Osteoblast (primary cell): ENCODE measurements at regions not wholly inside any gene's neighbourhood (a gene's known extent, or its start where the extent isn't known, plus 50 kb on each side); places are given as distances from the start of the nearest gene placed in this dataset.

ENCODE experiments used
- DNase-seq: peaks from one replicate; pipeline ENCODE4 v3.0.0; 2011; ENCODE audit warnings: low spot score, mixed read lengths; ENCODE audit not compliant: insufficient read length; ENCODE audit errors: missing footprints
- H2AFZ ChIP-seq: 2 replicates; pipeline ENCODE4 v1.6.0; 2011; ENCODE audit warnings: mild to moderate bottlenecking, low read length
- H3K27ac ChIP-seq: 2 replicates; pipeline ENCODE4 v1.5.1; 2011; ENCODE audit warnings: mild to moderate bottlenecking, low read depth, low read length, moderate library complexity
- H3K27me3 ChIP-seq: 2 replicates; pipeline ENCODE4 v1.6.0; 2012; ENCODE audit warnings: mild to moderate bottlenecking, control low read depth, inconsistent platforms, low read length, moderate library complexity; ENCODE audit not compliant: insufficient read depth
- H3K36me3 ChIP-seq: 2 replicates; pipeline ENCODE4 v1.5.1; 2011; ENCODE audit warnings: mild to moderate bottlenecking, low read length, control low read depth, moderate library complexity; ENCODE audit not compliant: insufficient read depth
- H3K4me1 ChIP-seq: 2 replicates; pipeline ENCODE4 v1.5.1; 2011; ENCODE audit warnings: mild to moderate bottlenecking, low read length, control low read depth, moderate library complexity; ENCODE audit not compliant: insufficient read depth
- H3K4me2 ChIP-seq: 2 replicates; pipeline ENCODE4 v1.6.0; 2011; ENCODE audit warnings: mild to moderate bottlenecking, low read length; ENCODE audit not compliant: insufficient read depth
- H3K4me3 ChIP-seq: fragments of 200-600 bp; sonication (generic); 3 replicates; pipeline ENCODE4 v1.5.1; 2012; ENCODE audit warnings: mild to moderate bottlenecking, low read length, inconsistent platforms; ENCODE audit not compliant: insufficient read depth
- H3K79me2 ChIP-seq: 2 replicates; pipeline ENCODE4 v1.6.0; 2012; ENCODE audit warnings: mild to moderate bottlenecking, low read length, control low read depth, inconsistent platforms; ENCODE audit not compliant: insufficient read depth
- H3K9me3 ChIP-seq: 2 replicates; pipeline ENCODE4 v1.5.1; 2011; ENCODE audit warnings: low read depth, low read length, control low read depth
- H4K20me1 ChIP-seq: 2 replicates; pipeline ENCODE4 v1.6.0; 2012; ENCODE audit warnings: mild to moderate bottlenecking, low read length, control low read depth; ENCODE audit not compliant: insufficient read depth
- TF ChIP-seq, protein P1 (sequence below): IDR thresholded peaks from 2 replicates; pipeline ENCODE4 v1.5.1; 2011; ENCODE audit warnings: mild to moderate bottlenecking, low read depth, low read length, moderate library complexity; ENCODE audit errors: extremely low read depth

DNA sequence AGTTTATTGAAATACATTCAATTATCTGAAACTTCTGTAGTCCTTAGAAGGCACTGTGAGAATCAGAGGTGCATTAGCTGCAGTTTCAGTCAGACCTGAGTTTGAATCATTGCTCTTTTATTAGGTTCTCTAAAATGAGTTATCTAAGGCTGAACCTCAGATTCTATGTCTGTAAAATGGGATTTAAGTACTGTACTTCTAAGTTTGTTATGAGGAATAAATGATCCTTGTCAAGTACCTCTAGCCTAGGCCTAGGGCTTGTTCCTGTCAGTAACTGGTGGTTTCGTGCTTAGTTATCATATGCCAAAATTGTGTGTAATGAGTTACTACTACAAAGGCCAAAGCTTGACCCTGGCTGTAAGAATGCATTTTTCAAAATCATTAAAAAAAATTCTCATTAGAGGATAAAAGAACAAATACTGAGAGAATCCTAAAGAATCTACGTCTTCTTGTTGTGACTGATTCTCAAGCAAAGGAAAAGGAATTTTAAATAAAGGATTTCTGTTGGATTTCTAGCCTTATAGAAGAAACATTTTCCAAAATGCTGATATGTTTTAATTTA, 65.8 kb downstream of the SLIT2 start:
- H3K9me3 ChIP-seq: no peaks in the 10 kb centered on the region
- peak overlapping the region; percentile 17 for H3K27ac ChIP-seq
- peaks cover 19% of the 10 kb centered on the region for H3K4me1 ChIP-seq
- H3K4me3 ChIP-seq: no peak overlapping the region
- DNase-seq: no peak
- no peaks in the 10 kb centered on the region for H4K20me1 ChIP-seq
- H2AFZ ChIP-seq: no peak overlapping the region
- peaks cover 76% of the 10 kb centered on the region for H3K79me2 ChIP-seq
- TF ChIP-seq, protein P1, sequence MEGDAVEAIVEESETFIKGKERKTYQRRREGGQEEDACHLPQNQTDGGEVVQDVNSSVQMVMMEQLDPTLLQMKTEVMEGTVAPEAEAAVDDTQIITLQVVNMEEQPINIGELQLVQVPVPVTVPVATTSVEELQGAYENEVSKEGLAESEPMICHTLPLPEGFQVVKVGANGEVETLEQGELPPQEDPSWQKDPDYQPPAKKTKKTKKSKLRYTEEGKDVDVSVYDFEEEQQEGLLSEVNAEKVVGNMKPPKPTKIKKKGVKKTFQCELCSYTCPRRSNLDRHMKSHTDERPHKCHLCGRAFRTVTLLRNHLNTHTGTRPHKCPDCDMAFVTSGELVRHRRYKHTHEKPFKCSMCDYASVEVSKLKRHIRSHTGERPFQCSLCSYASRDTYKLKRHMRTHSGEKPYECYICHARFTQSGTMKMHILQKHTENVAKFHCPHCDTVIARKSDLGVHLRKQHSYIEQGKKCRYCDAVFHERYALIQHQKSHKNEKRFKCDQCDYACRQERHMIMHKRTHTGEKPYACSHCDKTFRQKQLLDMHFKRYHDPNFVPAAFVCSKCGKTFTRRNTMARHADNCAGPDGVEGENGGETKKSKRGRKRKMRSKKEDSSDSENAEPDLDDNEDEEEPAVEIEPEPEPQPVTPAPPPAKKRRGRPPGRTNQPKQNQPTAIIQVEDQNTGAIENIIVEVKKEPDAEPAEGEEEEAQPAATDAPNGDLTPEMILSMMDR: no peak
- H3K4me2 ChIP-seq: peak overlapping the region; percentile 67
- H3K27me3 ChIP-seq: no peaks in the 10 kb centered on the region
- no peaks in the 10 kb centered on the region for H3K36me3 ChIP-seq

DNA sequence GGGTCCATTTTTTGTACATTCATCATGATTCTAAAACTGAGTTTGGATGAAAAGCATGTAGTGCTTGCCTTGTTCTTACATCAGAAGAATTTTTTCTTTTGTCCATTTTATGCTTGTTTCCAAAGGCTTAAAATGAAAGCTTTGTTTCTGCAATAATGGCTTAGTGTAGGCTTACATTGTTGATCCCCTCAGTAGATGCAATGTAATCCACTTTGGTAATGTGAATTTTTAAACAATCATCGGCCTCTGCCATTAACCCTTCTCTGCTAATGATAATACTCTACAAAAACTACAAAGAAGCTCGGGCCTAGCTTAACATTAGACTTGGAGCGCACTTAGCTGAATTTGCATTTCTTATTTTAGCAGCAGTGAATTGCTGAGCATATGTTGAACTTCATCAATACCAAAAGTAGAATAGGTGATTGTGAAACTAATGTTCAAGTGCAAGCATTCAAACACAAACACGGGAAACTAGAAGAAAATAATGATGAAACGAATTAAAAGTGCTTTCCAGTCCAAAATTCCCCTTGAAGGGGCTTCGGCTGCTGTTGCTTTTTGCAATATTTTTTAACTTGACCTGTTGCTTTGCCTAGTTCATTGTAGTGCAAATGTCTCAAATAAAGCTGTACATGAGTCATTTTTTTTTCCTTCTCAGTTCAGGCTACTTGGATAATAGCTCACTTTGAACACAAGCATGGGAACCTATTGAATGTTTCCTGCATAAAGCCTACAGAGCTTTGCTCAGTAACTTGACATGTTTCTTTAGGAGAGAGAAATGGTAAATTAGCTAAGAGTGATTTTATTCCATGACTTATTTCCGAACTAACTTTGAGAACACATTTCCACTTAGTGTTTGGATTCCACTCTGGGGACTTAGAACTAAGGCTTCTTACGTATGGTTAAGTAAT, 66.5 kb downstream of the SLIT2 start:
- Histone ChIP-seq H3K4me3 (peak overlapping the region; percentile 3), H3K36me3 (no peaks in the 10 kb centered on the region), H3K4me2 (peak overlapping the region; percentile 67), H3K27me3 (no peaks in the 10 kb centered on the region), H2AFZ (peak overlapping the region; percentile 67), H4K20me1 (no peaks in the 10 kb centered on the region), H3K4me1 (peaks cover 19% of the 10 kb centered on the region), H3K27ac (peak overlapping the region; percentile 17), H3K9me3 (no peaks in the 10 kb centered on the region), H3K79me2 (peaks cover 79% of the 10 kb centered on the region)
- TF ChIP-seq, protein P1: no peak
- no peak for DNase-seq

DNA sequence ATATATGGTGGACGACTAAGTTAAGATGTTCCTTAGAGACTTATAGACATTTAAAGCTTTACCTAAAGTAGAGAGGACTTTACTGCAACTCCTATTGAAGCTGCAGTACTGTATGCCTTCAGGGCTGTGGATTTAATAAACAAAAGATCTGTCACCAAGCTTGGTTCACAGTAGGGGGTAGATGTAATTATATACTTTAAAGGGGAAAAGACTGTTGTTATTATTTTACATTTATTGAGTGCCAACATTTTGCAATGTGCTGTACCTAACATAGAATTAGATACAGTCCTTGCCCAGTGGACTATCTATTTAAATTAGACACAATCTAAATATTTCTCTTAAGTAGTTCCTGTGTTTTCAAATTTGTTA, 67.2 kb downstream of the SLIT2 start:
- Histone ChIP-seq H4K20me1 (no peaks in the 10 kb centered on the region), H3K4me1 (peaks cover 19% of the 10 kb centered on the region), H2AFZ (no peak overlapping the region), H3K4me2 (no peak overlapping the region), H3K79me2 (peaks cover 79% of the 10 kb centered on the region), H3K36me3 (no peaks in the 10 kb centered on the region), H3K27me3 (no peaks in the 10 kb centered on the region), H3K4me3 (no peak overlapping the region), H3K9me3 (no peaks in the 10 kb centered on the region), H3K27ac (no peak overlapping the region)
- no peak for DNase-seq
- TF ChIP-seq, protein P1: no peak

DNA sequence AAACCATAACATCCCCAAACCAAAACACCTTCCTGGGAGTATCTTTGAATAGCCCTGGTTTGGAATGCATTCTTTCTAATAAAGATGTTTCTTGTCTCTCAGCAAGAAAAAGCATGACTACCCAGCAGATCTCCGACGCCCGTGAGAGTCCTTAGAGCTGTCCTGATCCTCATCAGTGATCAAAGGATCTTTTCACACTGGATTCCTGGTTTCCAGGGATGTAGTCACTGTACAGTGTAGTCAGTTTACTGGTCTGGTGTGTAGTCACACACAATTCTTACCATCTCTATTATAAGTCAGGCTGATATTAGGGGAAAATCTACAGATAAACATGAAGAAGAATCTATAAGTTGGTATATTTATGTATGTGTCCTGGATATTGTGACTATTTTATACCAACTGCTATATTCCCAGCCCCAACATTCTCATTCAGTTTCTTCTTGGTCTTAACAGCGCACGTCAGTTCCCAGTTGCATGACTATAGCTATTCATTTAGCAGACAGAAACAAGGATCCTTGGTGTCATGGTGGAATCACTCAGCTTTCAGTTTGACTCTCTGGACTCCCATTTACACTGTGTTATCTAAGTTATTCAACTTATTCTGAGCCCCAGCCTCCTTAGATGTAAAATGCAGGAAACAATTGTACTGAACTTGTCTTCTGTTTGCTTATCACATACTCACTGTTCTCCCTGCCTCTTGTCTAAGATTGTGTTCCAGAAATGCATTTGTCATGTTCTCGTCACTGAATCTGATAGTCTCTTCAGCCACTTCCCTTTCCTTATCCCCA, 68.3 kb downstream of the SLIT2 start:
- H3K27ac ChIP-seq: no peak overlapping the region
- H3K4me1 ChIP-seq: peaks cover 19% of the 10 kb centered on the region
- H3K36me3 ChIP-seq: no peaks in the 10 kb centered on the region
- H2AFZ ChIP-seq: no peak overlapping the region
- no peak for DNase-seq
- H3K4me3 ChIP-seq: no peak overlapping the region
- peaks cover 80% of the 10 kb centered on the region for H3K79me2 ChIP-seq
- no peaks in the 10 kb centered on the region for H3K27me3 ChIP-seq
- no peaks in the 10 kb centered on the region for H4K20me1 ChIP-seq
- H3K4me2 ChIP-seq: no peak overlapping the region
- TF ChIP-seq, protein P1: no peak
- H3K9me3 ChIP-seq: no peaks in the 10 kb centered on the region
